Hepatocyte (in vitro differentiated cells): ENCODE measurements at regions not wholly inside any gene's neighbourhood (a gene's known extent, or its start where the extent isn't known, plus 50 kb on each side); places are given as distances from the start of the nearest gene placed in this dataset.

ENCODE experiments used
- CTCF ChIP-seq: fragments of 200-600 bp; sonication (generic); IDR thresholded peaks from 2 replicates; pipeline ENCODE4 v1.5.1; 2016; ENCODE audit warnings: antibody characterized with exemption, mild to moderate bottlenecking; ENCODE audit not compliant: poor library complexity
- EZH2 ChIP-seq: fragments of 200-600 bp; sonication (generic); IDR thresholded peaks from 2 replicates; pipeline ENCODE4 v1.6.1; 2016; ENCODE audit warnings: antibody characterized with exemption, mild to moderate bottlenecking, borderline replicate concordance

GRCh38 chr2:140154706-140155105 is 1374.5 kb upstream of the NXPH2 start:
- TF ChIP-seq CTCF: no peak
- no peak for TF ChIP-seq EZH2
